Adrenal gland (tissue), 5 donors: ENCODE measurements at regions not wholly inside any gene's neighbourhood (a gene's known extent, or its start where the extent isn't known, plus 50 kb on each side); places are given as distances from the start of the nearest gene placed in this dataset.
"Not testable (repeated sequence)": the region's sequence is repeated elsewhere in the genome, so short reads cannot be mapped to it uniquely, and the experiment has no call there.

Source experiments
- POLR2A ChIP-seq, 2 donors: fragments of 450-650 bp; IDR thresholded peaks; one replicate each; pipeline ENCODE4 v1.6.1; 2017; ENCODE audit warnings: antibody characterized with exemption in 2 of 2, mild to moderate bottlenecking in 2 of 2, moderate library complexity in 1 of 2
- TF ChIP-seq, protein P1 (sequence below), 6 experiments: fragments of 450-650 bp in 4 of 6; fragments of 200-600 bp in 2 of 6; sonication (generic) in 1 of 6; IDR thresholded peaks; 1 replicate in 5 of 6; 2 replicates in 1 of 6; pipeline versions ENCODE4 v1.5.1 to v1.8.0; 2016 to 2021; ENCODE audit warnings: antibody characterized with exemption in 6 of 6, mild to moderate bottlenecking in 2 of 6, moderate library complexity in 1 of 6
- donor health status: DM: no; HTN: no; CAD: no.

DNA sequence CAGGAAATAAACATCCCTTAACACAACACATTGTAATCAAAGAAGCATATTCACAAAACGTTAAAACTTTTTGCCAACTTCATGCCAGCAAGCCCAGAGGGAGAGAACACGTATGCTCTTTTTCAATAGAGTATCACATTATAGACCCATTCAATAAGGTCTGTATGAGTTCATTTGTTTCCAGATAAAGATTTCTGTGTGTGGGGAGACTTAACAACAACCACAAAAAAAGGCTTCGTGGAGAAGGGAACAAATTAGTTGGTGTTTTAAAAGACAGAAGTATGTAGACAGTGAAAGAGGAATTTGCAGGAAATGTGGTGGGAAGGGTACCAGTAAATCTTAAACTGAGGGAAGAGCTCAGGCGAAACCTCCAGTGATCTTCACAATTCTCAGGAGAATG lies 103.4 kb downstream of the SPDYE17 start:
- TF ChIP-seq, protein P1, sequence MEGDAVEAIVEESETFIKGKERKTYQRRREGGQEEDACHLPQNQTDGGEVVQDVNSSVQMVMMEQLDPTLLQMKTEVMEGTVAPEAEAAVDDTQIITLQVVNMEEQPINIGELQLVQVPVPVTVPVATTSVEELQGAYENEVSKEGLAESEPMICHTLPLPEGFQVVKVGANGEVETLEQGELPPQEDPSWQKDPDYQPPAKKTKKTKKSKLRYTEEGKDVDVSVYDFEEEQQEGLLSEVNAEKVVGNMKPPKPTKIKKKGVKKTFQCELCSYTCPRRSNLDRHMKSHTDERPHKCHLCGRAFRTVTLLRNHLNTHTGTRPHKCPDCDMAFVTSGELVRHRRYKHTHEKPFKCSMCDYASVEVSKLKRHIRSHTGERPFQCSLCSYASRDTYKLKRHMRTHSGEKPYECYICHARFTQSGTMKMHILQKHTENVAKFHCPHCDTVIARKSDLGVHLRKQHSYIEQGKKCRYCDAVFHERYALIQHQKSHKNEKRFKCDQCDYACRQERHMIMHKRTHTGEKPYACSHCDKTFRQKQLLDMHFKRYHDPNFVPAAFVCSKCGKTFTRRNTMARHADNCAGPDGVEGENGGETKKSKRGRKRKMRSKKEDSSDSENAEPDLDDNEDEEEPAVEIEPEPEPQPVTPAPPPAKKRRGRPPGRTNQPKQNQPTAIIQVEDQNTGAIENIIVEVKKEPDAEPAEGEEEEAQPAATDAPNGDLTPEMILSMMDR (IDR thresholded peaks at IDR 0.05) = not testable (repeated sequence)
- not testable (repeated sequence) for TF ChIP-seq POLR2A (IDR thresholded peaks at IDR 0.05)
